Thymus (tissue), 11 donors: ENCODE measurements at regions not wholly inside any gene's neighbourhood (a gene's known extent, or its start where the extent isn't known, plus 50 kb on each side); places are given as distances from the start of the nearest gene placed in this dataset.
"Not testable (repeated sequence)": the region's sequence is repeated elsewhere in the genome, so short reads cannot be mapped to it uniquely, and the experiment has no call there.

ENCODE experiments used
- DNase-seq, 9 donors: peaks; one replicate each; pipeline ENCODE4 v3.0.0-alpha.2; 2013; ENCODE audit warnings: low spot score in 9 of 9, low read depth in 6 of 9, missing footprints in 1 of 9
- H3K27ac ChIP-seq, 2 donors: one replicate each; pipeline ENCODE4 v1.5.1; 2013; ENCODE audit warnings: control low read depth in 1 of 2, low read depth in 1 of 2, low read length in 1 of 2, mild to moderate bottlenecking in 1 of 2, moderate library complexity in 1 of 2
- H3K27me3 ChIP-seq, 2 donors: one replicate each; pipeline ENCODE4 v1.5.1; 2013; ENCODE audit warnings: low read length in 1 of 2; ENCODE audit not compliant: control insufficient read depth in 2 of 2, insufficient read depth in 1 of 2
- H3K36me3 ChIP-seq, 2 donors: one replicate each; pipeline ENCODE4 v1.5.1; 2013; ENCODE audit warnings: low read length in 1 of 2, mild to moderate bottlenecking in 1 of 2, moderate library complexity in 1 of 2; ENCODE audit not compliant: control insufficient read depth in 2 of 2, insufficient read depth in 2 of 2
- H3K4me1 ChIP-seq, 2 donors: one replicate each; pipeline ENCODE4 v1.5.1; 2013; ENCODE audit warnings: low read length in 2 of 2; ENCODE audit not compliant: control insufficient read depth in 2 of 2, insufficient read depth in 2 of 2
- H3K4me3 ChIP-seq, 2 donors: one replicate each; pipeline ENCODE4 v1.5.1; 2013; ENCODE audit warnings: low read length in 2 of 2, control low read depth in 1 of 2, mild to moderate bottlenecking in 1 of 2
- H3K9me3 ChIP-seq, 2 donors: one replicate each; pipeline ENCODE4 v1.5.1; 2013; ENCODE audit warnings: low read length in 1 of 2, mild to moderate bottlenecking in 1 of 2; ENCODE audit not compliant: control insufficient read depth in 2 of 2, insufficient read depth in 1 of 2
- WGBS: extraction: QIAGEN DNeasy Blood & Tissue Kit; methylation state at CpG from one replicate; pipeline ENCODE4 v1.1.7; 2013; 5-methylcytosine and 5-hydroxymethylcytosine counted together
- donor health status: healthy.

DNA sequence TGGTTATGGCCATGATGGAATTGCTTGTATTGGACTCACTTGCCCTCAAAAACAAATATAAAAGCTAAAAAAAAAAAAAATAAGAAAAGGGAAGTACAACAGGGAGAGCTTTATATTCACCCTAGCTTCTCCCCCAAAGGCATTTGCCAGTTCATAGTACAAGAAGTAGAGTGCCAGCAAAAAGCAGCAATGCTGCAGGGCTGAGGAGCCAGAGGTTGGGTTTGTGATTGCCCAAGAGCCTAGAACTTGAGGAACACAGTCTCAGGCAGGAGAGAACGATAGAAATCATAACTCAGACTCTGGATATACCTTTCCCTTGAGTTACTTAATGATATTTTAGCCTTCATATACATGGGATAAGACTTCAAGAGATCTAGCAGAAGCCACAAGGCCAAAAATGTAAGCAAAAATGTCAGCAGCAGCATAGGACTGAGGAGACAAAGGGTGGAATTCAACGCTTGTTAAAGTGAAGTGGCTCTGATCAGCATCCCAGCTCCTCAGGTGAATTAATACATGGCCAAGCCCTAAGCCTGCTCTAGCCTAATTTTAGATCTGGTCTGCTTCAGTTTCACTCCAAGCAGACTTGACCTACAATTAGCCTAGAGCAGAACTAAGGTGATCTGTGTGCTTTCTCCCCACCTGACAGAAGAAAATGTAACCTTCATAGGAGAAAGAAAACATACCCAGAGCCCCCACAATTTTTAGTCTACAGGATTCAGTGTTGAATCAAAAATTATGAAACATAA is 172.8 kb upstream of the PLGLB1 start:
- not testable (repeated sequence) for DNase-seq, H3K27ac ChIP-seq, H3K4me3 ChIP-seq, H3K36me3 ChIP-seq, H3K4me1 ChIP-seq, H3K27me3 ChIP-seq, H3K9me3 ChIP-seq
- WGBS, result 89% methylated on average over 1 of the region's 2 CpGs

DNA sequence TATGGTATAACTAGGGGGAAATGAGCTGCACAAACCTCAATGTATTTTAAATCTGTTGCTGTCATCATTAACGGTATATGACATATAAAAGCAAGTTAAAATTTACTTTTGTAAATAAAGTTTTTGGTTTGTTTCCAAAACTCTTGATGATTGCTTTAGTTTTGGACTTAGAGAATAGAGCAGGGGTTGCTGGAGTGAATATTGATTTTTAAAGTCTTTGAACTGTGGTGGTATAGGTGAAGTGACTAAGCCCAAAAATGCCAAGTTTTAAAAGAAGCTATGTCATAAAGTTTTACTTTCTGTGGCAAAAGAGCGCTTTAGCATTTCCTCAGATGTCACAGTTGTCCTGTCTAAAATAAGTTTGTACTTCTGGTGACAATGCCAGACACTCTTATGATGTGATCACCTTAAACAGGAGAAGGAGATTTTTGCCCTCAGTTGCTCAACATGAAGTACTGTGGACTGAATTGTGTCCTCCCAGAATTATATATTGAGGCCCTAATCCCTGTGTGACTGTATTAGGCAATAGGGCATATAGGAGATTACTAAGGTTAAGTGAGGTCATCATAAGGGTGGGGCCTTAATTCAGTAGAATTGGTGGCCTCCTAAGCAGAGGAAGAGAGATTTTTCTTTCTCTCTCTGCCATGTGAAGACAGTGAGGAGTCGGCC is 175.2 kb upstream of the PLGLB1 start:
- 100% methylated on average over 1 of the region's 3 CpGs for WGBS
- DNase-seq, H3K9me3 ChIP-seq, H3K27me3 ChIP-seq, H3K4me3 ChIP-seq, H3K4me1 ChIP-seq, H3K27ac ChIP-seq, H3K36me3 ChIP-seq: not testable (repeated sequence)

DNA sequence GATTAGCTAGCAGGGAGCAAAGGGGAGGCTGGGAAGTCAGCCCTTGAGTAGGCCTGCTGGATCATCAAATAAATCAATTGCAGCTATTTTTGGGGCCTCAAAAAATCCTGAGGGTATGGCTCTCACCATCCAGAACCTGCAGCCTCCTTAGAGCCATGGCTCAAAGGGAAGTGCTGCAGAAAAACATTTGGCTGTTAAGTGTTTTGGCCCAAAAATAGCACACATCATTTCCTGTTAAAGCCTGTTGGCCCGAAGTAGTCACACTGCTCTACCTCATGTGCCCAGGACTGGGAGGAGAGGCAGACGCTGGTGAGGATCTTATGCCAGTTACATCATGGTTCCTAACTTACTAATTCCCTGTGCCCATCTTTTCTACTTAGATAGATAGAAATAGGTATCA is 176.8 kb upstream of the PLGLB1 start:
- H3K4me3 ChIP-seq, H3K4me1 ChIP-seq, H3K27ac ChIP-seq, DNase-seq, H3K9me3 ChIP-seq, H3K27me3 ChIP-seq, H3K36me3 ChIP-seq: not testable (repeated sequence)
- 24% methylated on average over 2 of the region's 2 CpGs for WGBS

DNA sequence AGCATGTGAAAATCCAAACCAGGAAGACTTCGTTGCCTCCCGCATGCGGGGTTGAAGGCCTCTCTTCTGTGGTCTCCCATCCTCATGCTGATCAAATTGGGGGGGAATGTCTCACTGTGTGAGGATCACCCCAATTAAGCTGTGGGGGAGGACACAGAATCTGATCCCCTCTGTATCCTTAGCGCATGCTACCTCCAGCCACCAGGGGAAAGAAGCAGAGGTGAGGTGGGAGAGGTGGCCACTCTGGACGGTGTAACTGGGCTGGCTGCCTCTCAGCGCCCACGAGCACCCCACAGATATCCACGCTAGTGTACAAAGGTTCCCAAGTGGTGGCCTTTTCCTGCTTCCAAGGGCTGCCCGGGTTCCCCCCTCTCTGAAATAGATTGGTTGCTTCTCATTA is 177.6 kb upstream of the PLGLB1 start:
- DNase-seq, H3K36me3 ChIP-seq, H3K4me3 ChIP-seq, H3K9me3 ChIP-seq, H3K27ac ChIP-seq, H3K4me1 ChIP-seq, H3K27me3 ChIP-seq: not testable (repeated sequence)
- WGBS, result 94% methylated on average over 4 of the region's 9 CpGs

DNA sequence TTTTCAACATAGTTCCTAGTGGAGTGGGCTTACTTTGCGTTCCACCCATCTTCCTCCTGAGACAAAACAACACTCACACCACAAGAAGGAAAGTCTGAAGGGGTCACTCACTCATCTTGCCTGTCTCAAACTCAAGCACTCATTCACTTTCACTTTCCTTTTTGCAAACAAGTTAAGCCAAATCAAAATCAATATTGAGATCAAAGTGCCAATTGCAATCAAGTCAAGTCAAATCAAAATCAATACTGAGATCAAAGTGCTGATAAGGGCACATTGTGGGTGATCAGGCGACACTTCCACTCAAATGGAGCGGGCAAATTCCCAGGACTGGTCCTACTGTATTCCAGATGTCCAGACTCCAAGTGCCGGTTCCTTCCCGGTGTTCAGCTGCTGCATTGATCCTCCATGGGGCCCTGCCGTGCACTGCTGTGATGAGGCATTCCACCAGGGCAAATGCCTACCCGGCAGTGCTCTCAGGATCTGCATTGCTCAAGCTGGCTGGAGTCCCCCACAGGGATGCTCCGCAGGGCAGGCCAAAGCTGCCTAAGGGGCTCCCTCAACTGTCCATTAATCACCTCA is 183.0 kb upstream of the PLGLB1 start:
- not testable (repeated sequence) for H3K27ac ChIP-seq, H3K4me3 ChIP-seq, DNase-seq, H3K27me3 ChIP-seq, H3K36me3 ChIP-seq, H3K4me1 ChIP-seq, H3K9me3 ChIP-seq
- 96% methylated on average over 4 of the region's 8 CpGs for WGBS

DNA sequence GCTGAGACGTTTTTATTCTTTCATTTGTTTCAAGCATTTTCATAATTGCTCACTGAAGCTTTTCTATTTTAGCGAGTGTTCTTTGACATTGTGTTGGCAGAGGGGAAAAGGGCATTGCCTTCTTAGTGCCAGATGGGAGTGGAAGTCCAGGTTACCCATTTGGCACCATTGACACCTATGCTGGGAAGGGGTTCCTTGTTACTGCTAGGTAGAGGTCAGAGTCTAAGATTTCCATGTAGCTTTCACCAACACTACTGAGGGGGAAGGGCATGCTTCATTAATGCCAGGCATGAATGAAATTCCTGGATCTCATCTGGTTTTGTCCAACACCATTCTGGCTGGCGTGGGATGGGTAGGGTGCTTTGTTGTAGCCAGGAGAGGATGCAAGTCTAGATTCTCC is 191.3 kb upstream of the PLGLB1 start:
- not testable (repeated sequence) for H3K4me3 ChIP-seq, H3K36me3 ChIP-seq, H3K27ac ChIP-seq, H3K4me1 ChIP-seq, DNase-seq, H3K9me3 ChIP-seq, H3K27me3 ChIP-seq
- 87% methylated on average over 2 of the region's 3 CpGs for WGBS

DNA sequence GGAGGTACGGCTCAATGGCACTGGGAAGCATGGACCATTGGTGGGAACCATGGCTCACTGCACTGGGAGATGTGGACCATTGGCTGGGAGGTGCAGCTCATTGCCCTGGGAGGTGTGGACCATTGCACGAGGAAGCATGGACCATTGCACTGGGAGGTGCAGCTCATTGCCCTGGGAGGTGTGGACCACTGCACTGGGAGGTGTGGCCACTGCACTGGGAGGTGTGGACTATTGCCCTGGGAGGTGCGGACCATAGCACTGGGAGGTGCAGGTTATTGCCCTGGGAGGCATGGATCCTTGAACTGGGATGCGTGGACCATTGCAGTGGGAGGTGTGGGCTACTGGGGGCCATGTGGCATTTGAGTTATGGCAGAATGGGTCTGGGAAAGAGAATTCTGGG is 195.4 kb upstream of the PLGLB1 start:
- not testable (repeated sequence) for H3K4me1 ChIP-seq, DNase-seq, H3K36me3 ChIP-seq, H3K4me3 ChIP-seq, H3K27me3 ChIP-seq, H3K27ac ChIP-seq, H3K9me3 ChIP-seq
- 96% methylated on average over 2 of the region's 4 CpGs for WGBS

DNA sequence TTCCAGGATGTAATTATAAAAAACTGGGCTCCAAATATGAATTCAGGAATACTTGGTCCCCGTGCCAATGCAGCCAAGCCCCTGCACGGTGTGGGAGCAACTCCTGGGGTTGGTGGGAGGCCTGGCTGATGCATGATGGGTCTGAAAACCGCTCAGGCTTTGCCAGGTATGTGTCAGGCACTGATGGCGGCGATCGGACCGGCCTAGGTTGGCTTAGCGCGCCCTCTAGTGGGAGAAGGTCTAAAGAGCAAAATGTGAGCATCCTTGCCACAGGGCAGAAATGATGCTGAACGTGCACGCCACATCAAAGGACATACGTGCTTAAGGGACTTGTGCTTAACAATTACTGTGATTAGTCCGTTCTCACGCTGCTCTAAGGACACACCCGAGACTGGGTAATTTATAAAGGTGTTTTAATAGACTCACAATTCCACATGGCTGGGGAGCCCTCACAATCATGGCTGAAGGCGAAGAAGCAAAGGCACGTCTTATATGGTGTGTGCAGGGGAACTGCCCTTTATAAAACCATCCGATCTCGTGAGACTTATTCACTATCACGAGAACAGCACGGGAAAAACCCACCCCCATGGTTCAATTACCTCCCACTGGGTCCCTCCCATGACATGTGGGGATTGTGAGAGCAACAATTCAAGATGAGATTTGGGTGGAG is 196.2 kb upstream of the PLGLB1 start:
- not testable (repeated sequence) for H3K27ac ChIP-seq, H3K36me3 ChIP-seq, H3K9me3 ChIP-seq, DNase-seq, H3K4me3 ChIP-seq, H3K27me3 ChIP-seq, H3K4me1 ChIP-seq
- 28% methylated on average over 9 of the region's 21 CpGs for WGBS

DNA sequence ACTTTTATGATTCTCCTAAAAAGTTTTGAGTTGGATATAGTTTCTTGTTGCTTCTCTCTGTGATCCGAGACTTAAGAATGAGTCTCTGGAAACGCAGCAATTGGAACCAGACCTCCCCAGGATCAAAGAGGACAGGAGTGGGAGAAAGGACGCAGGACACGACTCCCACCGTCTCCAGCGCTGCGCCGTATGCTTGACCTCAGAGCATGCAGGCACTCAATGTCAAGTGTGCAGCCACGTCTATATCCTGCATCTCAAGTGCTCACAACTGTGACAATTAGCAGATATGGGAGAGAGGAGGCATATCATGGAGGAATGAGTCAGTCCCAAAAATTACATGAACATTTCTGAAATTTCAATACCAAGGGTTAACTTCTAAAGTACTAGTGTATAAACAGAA is 199.0 kb upstream of the PLGLB1 start:
- H3K27me3 ChIP-seq, result not testable (repeated sequence)

More for the DNA sequence above, 199.0 kb upstream of the PLGLB1 start:
- WGBS, result 94% methylated on average over 9 of the region's 9 CpGs
- not testable (repeated sequence) for H3K4me3 ChIP-seq, H3K27ac ChIP-seq, H3K4me1 ChIP-seq, DNase-seq, H3K9me3 ChIP-seq, H3K36me3 ChIP-seq
